VCaP (cell line): ENCODE measurements at regions not wholly inside any gene's neighbourhood (a gene's known extent, or its start where the extent isn't known, plus 50 kb on each side); places are given as distances from the start of the nearest gene placed in this dataset.

Experiments used
- H3K27ac ChIP-seq: fragments of 450-650 bp; 2 replicates; pipeline ENCODE4 v1.5.1; 2017
- CTCF ChIP-seq: fragments of 450-650 bp; conservative IDR thresholded peaks from 2 replicates; pipeline ENCODE4 v1.5.1; 2017; ENCODE audit warnings: mild to moderate bottlenecking, moderate library complexity

- TF ChIP-seq CTCF: no peak
Observed at GRCh38 chr2:21429747-21430146, 306.0 kb downstream of the TDRD15 start.

GRCh38 chr2:21431078-21431477 lies 307.3 kb downstream of the TDRD15 start:
- no peak for TF ChIP-seq CTCF
- H3K27ac ChIP-seq: no peak overlapping the region

More at GRCh38 chr2:21429747-21430146, 306.0 kb downstream of the TDRD15 start:
- H3K27ac ChIP-seq: no peak overlapping the region

GRCh38 chr2:21438949-21439348 lies 315.2 kb downstream of the TDRD15 start:
- TF ChIP-seq CTCF: no peak
- H3K27ac ChIP-seq: no peak overlapping the region

- TF ChIP-seq CTCF: no peak
- H3K27ac ChIP-seq: no peak overlapping the region
Observed at GRCh38 chr2:21441442-21441841, 317.7 kb downstream of the TDRD15 start.

- TF ChIP-seq CTCF: no peak
- H3K27ac ChIP-seq: no peak overlapping the region
Observed at GRCh38 chr2:21443494-21444105, 319.8 kb downstream of the TDRD15 start.

- H3K27ac ChIP-seq: no peak overlapping the region
- no peak for TF ChIP-seq CTCF
Observed at GRCh38 chr2:21449881-21450280, 326.1 kb downstream of the TDRD15 start.

GRCh38 chr2:21451403-21451802 lies 327.6 kb downstream of the TDRD15 start:
- H3K27ac ChIP-seq: no peak overlapping the region
- no peak for TF ChIP-seq CTCF
